Astrocyte of the spinal cord (primary cell): ENCODE measurements at regions not wholly inside any gene's neighbourhood (a gene's known extent, or its start where the extent isn't known, plus 50 kb on each side); places are given as distances from the start of the nearest gene placed in this dataset.

ENCODE experiments used
- DNase-seq: peaks from one replicate; pipeline ENCODE4 v3.0.0; 2011; ENCODE audit warnings: low read depth, low spot score
- H3K4me3 ChIP-seq: 2 replicates; pipeline ENCODE4 v1.5.1; 2011; ENCODE audit warnings: low read depth, mild to moderate bottlenecking, low read length, moderate library complexity
- in situ Hi-C: cut with HindIII; loops from 2 replicates; pipeline ENCODE4 v1.10.0; 2017; ENCODE audit warnings: low sequenced_read_pairs
- TF ChIP-seq, protein P1 (sequence below): IDR thresholded peaks from 2 replicates; pipeline ENCODE4 v1.5.1; 2012; ENCODE audit warnings: low read depth, mild to moderate bottlenecking, low read length, inconsistent platforms

- H3K4me3 ChIP-seq = no peak overlapping the region
- TF ChIP-seq, protein P1, sequence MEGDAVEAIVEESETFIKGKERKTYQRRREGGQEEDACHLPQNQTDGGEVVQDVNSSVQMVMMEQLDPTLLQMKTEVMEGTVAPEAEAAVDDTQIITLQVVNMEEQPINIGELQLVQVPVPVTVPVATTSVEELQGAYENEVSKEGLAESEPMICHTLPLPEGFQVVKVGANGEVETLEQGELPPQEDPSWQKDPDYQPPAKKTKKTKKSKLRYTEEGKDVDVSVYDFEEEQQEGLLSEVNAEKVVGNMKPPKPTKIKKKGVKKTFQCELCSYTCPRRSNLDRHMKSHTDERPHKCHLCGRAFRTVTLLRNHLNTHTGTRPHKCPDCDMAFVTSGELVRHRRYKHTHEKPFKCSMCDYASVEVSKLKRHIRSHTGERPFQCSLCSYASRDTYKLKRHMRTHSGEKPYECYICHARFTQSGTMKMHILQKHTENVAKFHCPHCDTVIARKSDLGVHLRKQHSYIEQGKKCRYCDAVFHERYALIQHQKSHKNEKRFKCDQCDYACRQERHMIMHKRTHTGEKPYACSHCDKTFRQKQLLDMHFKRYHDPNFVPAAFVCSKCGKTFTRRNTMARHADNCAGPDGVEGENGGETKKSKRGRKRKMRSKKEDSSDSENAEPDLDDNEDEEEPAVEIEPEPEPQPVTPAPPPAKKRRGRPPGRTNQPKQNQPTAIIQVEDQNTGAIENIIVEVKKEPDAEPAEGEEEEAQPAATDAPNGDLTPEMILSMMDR = no peak
- in situ Hi-C loops = no loop called here
- no peak for DNase-seq
Observed at GRCh38 chr5:167305591-167306213, 985.7 kb upstream of the WWC1 start.

DNA sequence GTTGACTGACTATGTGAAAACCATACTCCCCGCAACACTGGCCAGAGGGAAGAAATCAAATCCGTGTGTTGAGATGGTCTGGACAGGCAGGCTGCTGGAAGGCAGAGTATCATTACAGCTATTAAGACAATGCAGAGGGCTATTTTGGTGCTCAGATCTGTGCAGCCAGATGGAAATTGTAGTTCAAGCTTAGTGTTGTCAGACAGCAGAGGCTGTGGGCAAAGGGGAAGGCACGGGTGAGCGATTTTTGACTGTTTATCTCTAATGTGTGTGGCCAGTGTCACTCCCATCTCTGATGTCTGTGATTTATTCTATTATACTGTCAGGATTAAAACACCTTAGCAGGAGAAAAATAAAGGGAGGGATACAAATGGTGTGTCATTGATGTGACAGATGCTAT, 984.4 kb upstream of the WWC1 start:
- TF ChIP-seq, protein P1 = no peak
- no peak for DNase-seq
- H3K4me3 ChIP-seq = no peak overlapping the region
- in situ Hi-C loops = no loop called here

DNA sequence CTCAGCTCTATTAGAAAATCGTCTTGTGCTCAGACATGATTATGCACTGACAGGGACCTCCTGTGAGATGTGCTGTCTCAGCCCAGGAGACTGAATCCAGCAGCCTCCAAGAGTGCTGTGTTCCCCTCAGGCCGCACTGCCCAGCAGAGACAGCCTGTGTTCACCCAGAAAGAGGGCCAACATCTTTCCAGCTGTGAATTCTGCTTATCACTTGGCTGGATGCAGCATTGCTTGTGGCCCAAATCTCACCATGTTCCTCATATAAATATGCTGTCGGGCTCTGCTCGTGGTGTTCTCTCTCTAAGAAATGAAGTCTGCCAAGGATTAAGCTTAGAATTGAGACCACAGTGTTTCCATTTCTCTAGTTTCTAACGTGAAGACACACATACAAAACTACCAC, 983.0 kb upstream of the WWC1 start:
- in situ Hi-C loops = no loop called here
- no peak for DNase-seq
- H3K4me3 ChIP-seq = no peak overlapping the region
- TF ChIP-seq, protein P1 = no peak

DNA sequence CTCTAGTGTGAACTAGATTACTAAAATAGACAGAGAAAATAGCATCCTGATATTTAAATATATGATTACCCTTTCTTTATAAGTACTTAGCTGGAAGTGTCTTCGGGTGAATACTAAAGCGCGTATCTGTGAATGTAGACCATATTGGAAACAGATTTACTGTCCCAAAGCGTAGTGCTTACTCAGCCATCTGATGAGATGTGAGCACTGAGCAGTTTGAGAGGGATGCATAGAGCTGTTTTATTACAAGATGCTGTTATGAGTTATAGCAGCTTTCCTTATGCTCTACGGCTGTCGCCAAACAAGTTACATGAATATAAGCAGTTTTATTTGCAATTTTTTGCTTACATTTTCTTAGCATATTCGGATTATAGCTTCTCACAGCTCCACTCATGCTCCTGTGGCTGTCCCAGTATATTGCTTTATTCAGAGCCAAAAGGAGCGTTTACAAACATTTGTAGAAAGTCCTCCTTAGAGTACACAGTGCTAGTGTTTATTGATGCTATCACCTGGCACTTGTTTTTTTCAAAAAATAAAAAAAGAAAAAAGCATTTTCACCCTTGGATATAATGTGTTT, 981.4 kb upstream of the WWC1 start:
- no peak overlapping the region for H3K4me3 ChIP-seq
- in situ Hi-C loops = no loop called here
- TF ChIP-seq, protein P1 = no peak
- DNase-seq = no peak

DNA sequence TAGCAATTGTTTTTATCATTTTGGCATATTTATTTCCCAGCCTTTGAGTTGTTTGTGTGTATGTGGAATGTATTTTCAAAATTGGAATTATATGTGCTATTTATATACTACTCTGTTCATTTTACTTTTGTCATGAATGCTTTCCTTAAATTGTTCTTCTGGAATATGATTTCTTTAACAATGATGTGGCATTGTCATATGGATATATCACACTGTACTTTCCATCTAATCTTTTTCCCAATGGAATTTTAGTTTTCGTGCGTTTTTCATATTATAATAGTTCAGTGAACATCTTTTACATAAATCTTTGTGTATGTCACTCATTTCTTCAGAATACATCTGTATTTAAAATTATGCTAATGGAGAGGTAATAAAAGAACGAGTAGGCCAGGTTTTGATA, 980.1 kb upstream of the WWC1 start:
- in situ Hi-C loops = no loop called here
- H3K4me3 ChIP-seq = no peak overlapping the region
- TF ChIP-seq, protein P1 = no peak
- no peak for DNase-seq

DNA sequence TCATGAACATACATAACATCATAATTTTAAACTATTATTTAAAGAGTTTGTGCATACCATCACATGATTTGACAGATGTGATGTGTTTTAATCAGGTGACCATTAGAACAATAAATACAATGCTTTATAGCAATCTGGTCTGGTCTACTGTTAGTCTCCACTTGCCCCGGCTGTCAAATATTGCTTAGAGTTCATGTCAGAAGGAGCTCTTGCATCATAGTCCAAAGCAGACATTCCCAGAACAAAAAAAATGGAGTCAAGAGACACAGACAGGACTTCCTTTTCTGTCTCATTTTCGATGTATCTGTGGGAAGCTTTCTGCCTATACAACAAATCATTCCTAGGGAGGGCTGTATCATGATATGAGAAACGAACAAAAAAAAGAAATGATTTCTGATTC, 979.2 kb upstream of the WWC1 start:
- in situ Hi-C loops = no loop called here
- TF ChIP-seq, protein P1 = no peak
- H3K4me3 ChIP-seq = no peak overlapping the region
- no peak for DNase-seq
